Rectal smooth muscle tissue (tissue), 1 donor: ENCODE measurements at regions not wholly inside any gene's neighbourhood (a gene's known extent, or its start where the extent isn't known, plus 50 kb on each side); places are given as distances from the start of the nearest gene placed in this dataset.
A peak's percentile ranks its signal among the peaks of the same experiment; 100 is the strongest.

Experiments used
- H3K27ac ChIP-seq: one replicate; pipeline ENCODE4 v1.7.0; 2013; ENCODE audit warnings: low read depth, low read length, inconsistent platforms
- H3K27me3 ChIP-seq: one replicate; pipeline ENCODE4 v1.7.0; 2013; ENCODE audit warnings: low read length; ENCODE audit not compliant: control insufficient read depth, insufficient read depth
- H3K36me3 ChIP-seq: one replicate; pipeline ENCODE4 v1.7.0; 2013; ENCODE audit warnings: low read length; ENCODE audit not compliant: control insufficient read depth, insufficient read depth
- H3K4me1 ChIP-seq: one replicate; pipeline ENCODE4 v1.7.0; 2013; ENCODE audit warnings: low read length; ENCODE audit not compliant: control insufficient read depth, insufficient read depth
- H3K4me3 ChIP-seq: one replicate; pipeline ENCODE4 v1.7.0; 2013; ENCODE audit warnings: low read length
- H3K9ac ChIP-seq: one replicate; pipeline ENCODE4 v1.7.0; 2013; ENCODE audit warnings: low read length

DNA sequence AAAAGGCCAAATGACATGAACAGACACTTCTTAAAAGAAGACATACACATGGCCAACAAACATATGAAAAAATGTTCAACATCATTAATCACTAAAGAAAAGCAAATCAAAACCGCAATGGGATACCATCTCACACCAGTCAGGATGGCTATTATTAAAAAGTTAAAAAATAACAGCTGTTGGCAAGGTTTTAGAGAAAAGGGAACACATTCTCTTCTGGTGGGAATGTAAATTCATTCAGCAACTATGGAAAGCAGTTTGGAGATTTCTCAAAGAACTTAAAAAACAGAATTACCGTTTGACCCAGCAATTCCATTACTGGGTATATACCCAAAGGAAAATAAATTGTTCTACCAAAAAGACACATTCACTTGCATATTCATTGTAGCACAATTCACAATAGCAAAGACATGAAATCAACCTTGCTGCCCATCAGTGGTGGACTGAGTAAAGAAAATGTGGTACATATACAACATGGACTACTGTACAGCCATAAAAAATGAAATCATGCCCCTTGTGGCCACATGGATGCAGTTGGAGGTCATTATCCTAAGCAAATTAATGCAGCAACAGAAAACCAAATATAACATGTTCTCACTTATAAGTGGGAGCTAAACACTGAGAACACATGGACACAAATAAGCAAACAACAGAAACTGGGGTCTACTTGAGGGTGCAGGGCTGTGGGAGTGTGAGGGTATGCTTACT is 190.7 kb upstream of the MCTP2 start:
- Histone ChIP-seq H3K4me1 (no peaks in the 10 kb centered on the region), H3K27ac (no peak overlapping the region), H3K27me3 (no peaks in the 10 kb centered on the region), H3K36me3 (no peaks in the 10 kb centered on the region), H3K4me3 (no peak overlapping the region), H3K9ac (no peak overlapping the region)

DNA sequence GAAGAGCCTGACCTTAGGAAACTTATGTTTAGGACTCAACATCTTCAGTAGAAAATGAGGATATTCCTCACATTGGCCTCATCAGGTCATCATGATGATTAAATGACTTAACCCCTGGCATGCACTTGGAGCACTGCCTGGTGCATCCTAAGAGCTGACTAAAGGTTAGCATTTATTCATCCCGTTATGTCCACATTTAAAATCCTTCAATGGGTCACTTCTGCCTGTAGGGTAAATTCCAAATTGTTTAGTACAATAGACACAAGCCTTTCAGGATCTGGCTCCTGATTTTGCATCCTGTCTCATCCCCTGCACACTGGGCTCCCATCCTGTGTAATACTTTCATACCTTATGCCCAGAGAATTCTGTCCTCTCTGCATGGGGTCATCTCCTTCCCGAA is 195.2 kb upstream of the MCTP2 start:
- peak overlapping the region; percentile 6 for H3K27ac ChIP-seq
- H3K36me3 ChIP-seq: no peaks in the 10 kb centered on the region
- H3K9ac ChIP-seq: no peak overlapping the region
- no peak overlapping the region for H3K4me3 ChIP-seq
- H3K27me3 ChIP-seq: no peaks in the 10 kb centered on the region
- H3K4me1 ChIP-seq: peaks cover 8% of the 10 kb centered on the region

DNA sequence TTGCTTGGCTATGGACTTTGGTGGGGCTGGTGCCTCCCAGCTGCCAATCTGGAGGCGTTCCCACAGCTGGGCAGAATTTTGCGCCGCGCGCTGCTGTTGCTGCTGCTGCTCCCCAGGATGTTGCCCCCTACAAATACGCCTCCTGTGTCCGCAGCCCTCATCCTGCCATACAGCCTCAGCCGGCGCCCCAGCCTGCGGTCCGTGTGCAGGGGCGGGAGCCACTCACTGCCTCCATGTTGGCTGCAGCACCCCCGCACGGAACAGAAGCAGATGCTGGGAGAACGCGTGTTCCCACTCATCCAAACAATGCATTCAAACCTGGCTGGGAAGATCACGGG is 197.7 kb upstream of the MCTP2 start:
- Histone ChIP-seq H3K4me1 (peaks cover 24% of the 10 kb centered on the region), H3K36me3 (no peaks in the 10 kb centered on the region), H3K27ac (no peak overlapping the region), H3K4me3 (no peak overlapping the region), H3K27me3 (no peaks in the 10 kb centered on the region), H3K9ac (no peak overlapping the region)

DNA sequence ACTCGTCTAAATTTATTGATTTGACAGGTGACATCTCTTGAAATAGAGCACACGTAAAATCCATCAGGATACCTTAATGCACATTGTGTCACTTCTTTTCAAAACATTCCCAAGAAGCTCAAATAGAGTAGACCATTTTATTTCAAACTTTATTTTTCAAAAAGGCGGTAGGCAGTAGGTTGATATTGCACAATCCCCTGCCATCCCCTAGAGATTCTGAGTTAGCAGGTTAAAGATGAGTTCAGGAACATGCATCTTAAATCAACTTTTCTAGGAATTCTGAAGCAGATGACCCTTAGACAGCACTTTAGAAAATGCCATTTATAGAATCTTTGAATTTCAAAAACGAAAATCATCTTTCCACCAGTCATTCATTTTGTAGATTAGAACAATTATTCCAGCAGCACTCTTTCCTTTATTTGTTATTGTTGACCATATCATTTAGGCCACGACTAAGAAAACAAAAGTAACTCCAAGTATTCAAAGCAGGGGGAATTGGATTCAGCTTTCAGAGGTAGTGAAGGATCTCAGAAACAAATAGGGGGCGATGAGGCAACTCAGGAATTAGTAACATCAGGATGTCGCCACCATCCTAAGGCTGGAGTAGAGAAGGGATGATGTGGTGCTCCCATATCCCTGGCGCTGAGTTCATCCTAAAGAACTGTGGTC is 198.2 kb upstream of the MCTP2 start:
- H3K27ac ChIP-seq: no peak overlapping the region
- no peak overlapping the region for H3K4me3 ChIP-seq
- no peaks in the 10 kb centered on the region for H3K27me3 ChIP-seq
- no peak overlapping the region for H3K9ac ChIP-seq
- H3K36me3 ChIP-seq: no peaks in the 10 kb centered on the region
- H3K4me1 ChIP-seq: peaks cover 24% of the 10 kb centered on the region

DNA sequence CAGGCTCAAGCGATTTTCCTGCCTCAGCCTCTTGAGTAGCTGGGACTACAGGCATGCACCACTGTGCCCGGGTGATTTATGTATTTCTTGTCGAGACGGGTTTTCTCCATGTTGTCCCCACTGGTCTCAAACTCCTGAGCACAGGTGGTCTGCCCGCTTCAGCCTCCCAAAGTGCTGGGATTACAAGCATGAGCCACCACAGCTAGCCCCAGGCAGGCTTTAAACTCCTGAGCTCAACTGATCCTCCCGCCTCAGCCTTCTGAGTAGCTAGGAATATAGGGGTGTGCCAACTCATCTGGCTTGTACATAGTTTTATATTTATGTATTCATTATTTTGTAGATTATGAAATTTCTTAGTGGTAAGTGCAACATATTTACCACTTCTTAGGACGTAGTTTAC is 198.8 kb upstream of the MCTP2 start:
- no peak overlapping the region for H3K4me3 ChIP-seq
- H3K36me3 ChIP-seq: no peaks in the 10 kb centered on the region
- H3K27me3 ChIP-seq: no peaks in the 10 kb centered on the region
- peaks cover 24% of the 10 kb centered on the region for H3K4me1 ChIP-seq
- H3K27ac ChIP-seq: no peak overlapping the region
- no peak overlapping the region for H3K9ac ChIP-seq

DNA sequence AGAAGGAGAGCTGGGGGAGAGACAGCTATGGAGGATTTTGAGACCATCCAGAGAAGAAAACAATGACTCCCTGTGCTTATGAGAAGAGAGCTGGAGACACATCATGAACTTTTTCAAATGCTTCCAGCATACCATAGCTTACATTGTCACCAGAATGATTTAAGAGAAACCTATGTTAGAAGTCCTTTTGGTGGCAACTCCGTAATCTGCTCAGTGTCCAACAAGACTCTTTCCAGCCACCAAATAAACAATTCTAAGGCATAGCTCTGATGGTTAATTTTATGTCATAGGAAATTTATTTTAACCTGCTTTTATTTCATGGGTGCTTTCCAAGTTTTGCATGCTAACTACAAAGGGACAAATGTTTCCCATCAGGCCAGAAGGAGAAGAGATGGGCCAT is 200.3 kb upstream of the MCTP2 start:
- peaks cover 33% of the 10 kb centered on the region for H3K4me1 ChIP-seq
- H3K36me3 ChIP-seq: no peaks in the 10 kb centered on the region
- H3K27me3 ChIP-seq: no peaks in the 10 kb centered on the region
- H3K9ac ChIP-seq: no peak overlapping the region
- H3K4me3 ChIP-seq: no peak overlapping the region
- peak overlapping the region; percentile 85 for H3K27ac ChIP-seq

DNA sequence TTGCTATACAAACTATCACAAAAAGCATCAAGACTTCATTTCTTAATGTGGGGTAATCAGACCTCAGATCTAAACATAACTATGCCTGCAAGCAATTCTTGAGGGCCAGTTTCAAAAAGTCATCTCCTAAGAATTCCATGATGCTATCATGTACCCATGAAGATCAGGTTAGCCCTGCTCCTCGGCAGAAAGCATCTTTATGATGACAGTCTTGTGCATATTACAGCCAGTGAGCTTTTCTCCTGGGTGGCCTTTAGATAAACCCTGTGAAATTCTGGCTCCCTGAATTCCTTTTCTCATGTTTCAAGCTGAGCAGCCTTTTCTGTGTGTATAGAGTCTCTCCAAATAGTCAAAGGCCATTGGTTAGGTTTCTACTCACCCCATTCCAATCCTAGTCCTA is 201.9 kb upstream of the MCTP2 start:
- Histone ChIP-seq H3K4me1 (peaks cover 36% of the 10 kb centered on the region), H3K9ac (no peak overlapping the region), H3K4me3 (no peak overlapping the region), H3K27me3 (no peaks in the 10 kb centered on the region), H3K27ac (peak overlapping the region; percentile 85), H3K36me3 (no peaks in the 10 kb centered on the region)

DNA sequence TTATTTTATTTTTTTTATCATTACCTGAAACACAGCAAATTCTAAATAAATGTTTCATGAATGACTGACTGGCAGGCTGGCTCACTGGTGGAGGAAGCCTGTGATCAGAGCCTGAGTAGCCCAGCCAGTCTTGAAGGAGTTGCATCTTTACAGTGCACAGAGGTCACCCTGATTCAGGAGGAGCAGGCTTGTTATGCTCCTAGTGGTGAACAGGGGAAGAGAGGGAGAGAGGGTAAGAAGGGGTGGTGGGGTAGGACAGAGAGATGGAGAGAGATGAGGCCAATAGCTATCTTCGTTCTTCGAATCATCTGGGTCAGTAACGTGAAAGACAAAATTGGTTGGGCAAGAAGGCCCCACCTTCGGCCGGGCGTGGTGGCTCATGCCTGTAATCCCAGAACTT is 202.6 kb upstream of the MCTP2 start:
- no peaks in the 10 kb centered on the region for H3K36me3 ChIP-seq
- H3K4me3 ChIP-seq: no peak overlapping the region
- H3K4me1 ChIP-seq: peaks cover 41% of the 10 kb centered on the region
- H3K9ac ChIP-seq: no peak overlapping the region
- no peaks in the 10 kb centered on the region for H3K27me3 ChIP-seq
- peak overlapping the region; percentile 85 for H3K27ac ChIP-seq

DNA sequence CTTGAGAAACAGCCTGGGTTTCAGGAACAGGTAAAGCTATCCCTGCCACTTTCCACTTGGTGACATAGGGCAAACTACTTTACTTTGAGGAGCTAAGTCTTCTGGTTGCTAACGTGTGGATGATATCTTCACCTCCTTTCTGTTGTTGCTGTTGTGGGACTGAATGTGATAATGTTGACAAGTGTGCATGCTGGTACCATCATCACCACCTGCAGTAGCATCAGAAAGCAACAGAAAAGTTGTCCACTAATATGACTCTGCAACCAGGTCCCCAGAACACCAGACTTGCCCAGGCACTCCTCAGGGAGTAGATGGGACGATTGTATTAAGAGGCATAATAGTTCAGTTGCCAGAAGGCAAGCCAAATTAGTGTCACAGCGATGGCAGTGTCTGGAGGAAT is 203.2 kb upstream of the MCTP2 start:
- no peak overlapping the region for H3K4me3 ChIP-seq
- peak overlapping the region; percentile 76 for H3K27ac ChIP-seq
- H3K27me3 ChIP-seq: no peaks in the 10 kb centered on the region
- H3K36me3 ChIP-seq: no peaks in the 10 kb centered on the region
- no peak overlapping the region for H3K9ac ChIP-seq
- H3K4me1 ChIP-seq: peaks cover 48% of the 10 kb centered on the region

DNA sequence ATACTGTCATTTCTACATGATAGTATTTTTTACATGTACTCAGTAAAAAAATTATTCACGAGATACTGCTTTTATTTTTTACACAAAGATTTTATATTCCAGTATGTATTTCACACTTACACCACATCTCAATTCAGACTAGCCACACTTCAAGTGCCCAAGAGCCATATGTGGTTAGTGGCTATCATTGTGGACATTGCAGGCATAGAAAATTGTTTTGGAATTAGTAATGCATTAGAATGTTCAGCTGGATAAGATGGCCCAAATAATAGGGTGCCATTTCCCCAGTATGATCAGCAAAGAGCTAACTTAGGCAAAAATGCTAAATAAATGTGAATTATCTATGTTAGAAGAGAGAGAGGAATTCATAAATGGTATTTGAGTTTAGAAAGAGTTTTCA is 203.8 kb upstream of the MCTP2 start:
- H3K4me1 ChIP-seq: peaks cover 53% of the 10 kb centered on the region
- no peaks in the 10 kb centered on the region for H3K36me3 ChIP-seq
- H3K27me3 ChIP-seq: no peaks in the 10 kb centered on the region
- H3K27ac ChIP-seq: peak overlapping the region; percentile 76
- H3K9ac ChIP-seq: no peak overlapping the region
- H3K4me3 ChIP-seq: no peak overlapping the region

DNA sequence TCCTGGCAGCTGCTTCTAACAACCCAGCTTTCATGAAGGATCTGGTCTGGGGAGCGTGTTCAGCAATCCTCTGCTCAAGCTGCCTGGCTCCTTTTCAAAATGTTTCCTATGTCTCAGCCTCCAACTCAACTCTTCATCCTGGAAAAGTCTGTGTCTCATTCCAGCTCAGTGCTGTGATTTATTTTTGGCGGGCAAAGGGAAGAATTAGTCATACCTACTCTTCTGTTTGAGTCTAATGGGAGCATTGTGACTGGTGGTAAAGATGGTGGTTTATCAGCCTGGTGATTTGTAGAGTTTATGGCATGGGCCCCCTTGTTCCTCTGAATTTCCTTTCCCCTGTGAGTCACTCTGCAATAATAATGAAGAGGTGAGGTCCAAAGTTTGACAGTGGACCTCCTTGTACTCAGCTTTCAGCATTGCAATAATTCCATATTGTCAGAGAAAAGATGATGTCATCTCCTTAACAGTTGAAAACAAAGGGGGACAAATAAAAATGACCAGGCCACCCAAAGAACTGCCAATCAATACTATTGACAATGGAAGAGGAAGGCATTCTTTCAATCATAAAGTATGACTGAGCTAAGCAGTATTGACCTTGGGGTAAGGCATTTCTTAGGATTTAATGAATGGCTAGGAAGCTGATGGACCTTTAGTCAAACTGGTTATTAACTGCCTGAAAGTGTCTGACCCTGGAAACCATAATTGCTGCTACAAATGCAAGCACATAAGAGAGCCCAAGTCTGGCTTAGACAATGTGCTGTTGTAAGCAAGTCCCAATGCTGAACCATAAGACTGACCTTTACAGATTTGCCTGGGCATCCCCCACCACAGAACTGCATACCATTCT is 204.7 kb upstream of the MCTP2 start:
- Histone ChIP-seq H3K4me1 (peaks cover 57% of the 10 kb centered on the region), H3K4me3 (no peak overlapping the region), H3K9ac (no peak overlapping the region), H3K36me3 (no peaks in the 10 kb centered on the region), H3K27ac (peak overlapping the region; percentile 76), H3K27me3 (no peaks in the 10 kb centered on the region)

DNA sequence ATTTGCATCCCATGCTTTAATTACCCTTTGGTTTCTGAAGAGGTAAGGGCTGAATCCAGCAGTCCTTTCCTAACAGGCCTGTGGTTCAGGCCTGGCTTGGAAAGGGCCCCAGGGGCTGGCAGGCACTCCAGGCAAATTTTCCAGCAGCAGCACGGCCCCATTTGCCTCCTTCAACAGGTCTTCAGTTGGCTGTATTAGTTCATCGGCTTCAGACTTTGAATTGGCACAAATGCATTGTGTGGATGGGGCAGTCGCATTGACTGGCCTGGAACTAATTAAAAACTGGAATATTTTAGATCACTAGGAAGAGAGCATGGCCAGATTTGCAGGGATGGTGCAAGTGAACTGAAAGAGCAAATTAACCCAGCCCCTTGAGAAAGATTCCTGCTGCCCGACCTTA is 207.8 kb upstream of the MCTP2 start:
- Histone ChIP-seq H3K9ac (no peak overlapping the region), H3K27me3 (no peaks in the 10 kb centered on the region), H3K4me1 (peaks cover 40% of the 10 kb centered on the region), H3K27ac (peak overlapping the region; percentile 61), H3K36me3 (no peaks in the 10 kb centered on the region), H3K4me3 (no peak overlapping the region)
